HepG2 (cell line): ENCODE measurements at regions not wholly inside any gene's neighbourhood (a gene's known extent, or its start where the extent isn't known, plus 50 kb on each side); places are given as distances from the start of the nearest gene placed in this dataset.
A peak's percentile ranks its signal among the peaks of the same experiment; 100 is the strongest.

Experiments used
- ATF1 ChIP-seq: IDR thresholded peaks from 2 replicates; pipeline ENCODE4 v1.6.1; 2016; ENCODE audit warnings: mild to moderate bottlenecking, control low read depth
- ESRRA ChIP-seq: sonication (generic); formaldehyde crosslinking; IDR thresholded peaks from 2 replicates; pipeline ENCODE4 v1.5.1; 2020; ENCODE audit warnings: mild to moderate bottlenecking, low read depth, missing genetic modification reagents
- MED13 ChIP-seq: sonication (generic); formaldehyde crosslinking; IDR thresholded peaks from 2 replicates; pipeline ENCODE4 v1.5.0; 2020; ENCODE audit warnings: missing genetic modification reagents
- POLR2AphosphoS5 ChIP-seq: IDR thresholded peaks from 2 replicates; pipeline ENCODE4 v1.6.1; 2012; ENCODE audit warnings: low read depth, low read length
- SNAI1 ChIP-seq: sonication (generic); formaldehyde crosslinking; IDR thresholded peaks from 2 replicates; pipeline ENCODE4 v1.5.0; 2020; ENCODE audit warnings: mild to moderate bottlenecking, missing genetic modification reagents, borderline replicate concordance
- THYN1 ChIP-seq: sonication (generic); formaldehyde crosslinking; IDR thresholded peaks from 2 replicates; pipeline ENCODE4 v1.8.1; 2023; ENCODE audit warnings: low read depth, mild to moderate bottlenecking, moderate library complexity, missing genetic modification reagents, borderline replicate concordance
- ZNF136 ChIP-seq: sonication (generic); formaldehyde crosslinking; IDR thresholded peaks from 2 replicates; pipeline ENCODE4 v1.8.1; 2022; ENCODE audit warnings: low read depth, mild to moderate bottlenecking, moderate library complexity, missing genetic modification reagents
- ZNF274 ChIP-seq: sonication (generic); formaldehyde crosslinking; IDR thresholded peaks from 2 replicates; pipeline ENCODE4 v1.5.1; 2020; ENCODE audit warnings: mild to moderate bottlenecking, missing genetic modification reagents
- ZNF30 ChIP-seq: sonication (generic); formaldehyde crosslinking; IDR thresholded peaks from 2 replicates; pipeline ENCODE4 v1.5.0; 2020; ENCODE audit warnings: mild to moderate bottlenecking, missing genetic modification reagents
- ZNF564 ChIP-seq: sonication (generic); formaldehyde crosslinking; IDR thresholded peaks from 2 replicates; pipeline ENCODE4 v1.8.1; 2023; ENCODE audit warnings: mild to moderate bottlenecking, missing genetic modification reagents
- ZNF607 ChIP-seq: sonication (generic); formaldehyde crosslinking; IDR thresholded peaks from 2 replicates; pipeline ENCODE4 v1.5.1; 2020; ENCODE audit warnings: missing genetic modification reagents, mild to moderate bottlenecking, borderline replicate concordance
- TF ChIP-seq, protein P1 (sequence below): sonication (generic); formaldehyde crosslinking; IDR thresholded peaks from 2 replicates; pipeline ENCODE4 v1.5.0; 2020; ENCODE audit warnings: mild to moderate bottlenecking, missing genetic modification reagents, borderline replicate concordance
- TF ChIP-seq, protein P2 (sequence below): sonication (generic); formaldehyde crosslinking; IDR thresholded peaks from 2 replicates; pipeline ENCODE4 v1.4.0; 2020; ENCODE audit warnings: low read depth, mild to moderate bottlenecking, missing genetic modification reagents
- TF ChIP-seq, protein P3 (sequence below): sonication (generic); formaldehyde crosslinking; IDR thresholded peaks from 2 replicates; pipeline ENCODE4 v1.4.0; 2020; ENCODE audit warnings: missing genetic modification reagents
- TF ChIP-seq, protein P4 (sequence below): IDR thresholded peaks from 2 replicates; pipeline ENCODE4 v1.6.1; 2016
- TF ChIP-seq, protein P5 (sequence below): sonication (generic); formaldehyde crosslinking; IDR thresholded peaks from 2 replicates; pipeline ENCODE4 v1.5.0; 2020; ENCODE audit warnings: mild to moderate bottlenecking, low read depth, missing genetic modification reagents, borderline replicate concordance
- TF ChIP-seq, protein P6 (sequence below): sonication (generic); formaldehyde crosslinking; conservative IDR thresholded peaks from 2 replicates; pipeline ENCODE4 v1.4.0; 2020; ENCODE audit warnings: missing genetic modification reagents
- TF ChIP-seq, protein P7 (sequence below): sonication (generic); formaldehyde crosslinking; IDR thresholded peaks from 2 replicates; pipeline ENCODE4 v1.4.0; 2020; ENCODE audit warnings: missing genetic modification reagents, low read depth, mild to moderate bottlenecking, borderline replicate concordance

DNA sequence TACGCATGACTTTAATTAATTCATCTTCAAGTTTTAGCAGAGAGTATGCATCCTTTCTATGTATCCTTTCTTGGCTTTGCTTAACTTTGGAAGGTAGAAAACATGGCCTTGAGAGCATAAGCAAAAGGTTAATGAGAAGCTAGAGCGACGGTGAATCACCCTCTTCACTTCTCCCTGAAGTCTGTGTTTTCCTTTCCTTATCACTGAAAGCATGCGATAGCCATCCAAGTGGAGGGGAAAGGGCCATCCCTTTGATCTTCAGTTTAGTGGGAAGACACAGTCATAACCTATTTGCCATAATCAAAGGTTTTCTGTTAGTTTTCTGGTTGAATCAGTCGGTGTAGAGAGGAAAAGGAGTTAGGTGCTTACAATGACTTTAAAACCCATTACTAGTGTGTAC, 354.0 kb upstream of the ROBO2 start (continued):
- TF ChIP-seq, protein P1, sequence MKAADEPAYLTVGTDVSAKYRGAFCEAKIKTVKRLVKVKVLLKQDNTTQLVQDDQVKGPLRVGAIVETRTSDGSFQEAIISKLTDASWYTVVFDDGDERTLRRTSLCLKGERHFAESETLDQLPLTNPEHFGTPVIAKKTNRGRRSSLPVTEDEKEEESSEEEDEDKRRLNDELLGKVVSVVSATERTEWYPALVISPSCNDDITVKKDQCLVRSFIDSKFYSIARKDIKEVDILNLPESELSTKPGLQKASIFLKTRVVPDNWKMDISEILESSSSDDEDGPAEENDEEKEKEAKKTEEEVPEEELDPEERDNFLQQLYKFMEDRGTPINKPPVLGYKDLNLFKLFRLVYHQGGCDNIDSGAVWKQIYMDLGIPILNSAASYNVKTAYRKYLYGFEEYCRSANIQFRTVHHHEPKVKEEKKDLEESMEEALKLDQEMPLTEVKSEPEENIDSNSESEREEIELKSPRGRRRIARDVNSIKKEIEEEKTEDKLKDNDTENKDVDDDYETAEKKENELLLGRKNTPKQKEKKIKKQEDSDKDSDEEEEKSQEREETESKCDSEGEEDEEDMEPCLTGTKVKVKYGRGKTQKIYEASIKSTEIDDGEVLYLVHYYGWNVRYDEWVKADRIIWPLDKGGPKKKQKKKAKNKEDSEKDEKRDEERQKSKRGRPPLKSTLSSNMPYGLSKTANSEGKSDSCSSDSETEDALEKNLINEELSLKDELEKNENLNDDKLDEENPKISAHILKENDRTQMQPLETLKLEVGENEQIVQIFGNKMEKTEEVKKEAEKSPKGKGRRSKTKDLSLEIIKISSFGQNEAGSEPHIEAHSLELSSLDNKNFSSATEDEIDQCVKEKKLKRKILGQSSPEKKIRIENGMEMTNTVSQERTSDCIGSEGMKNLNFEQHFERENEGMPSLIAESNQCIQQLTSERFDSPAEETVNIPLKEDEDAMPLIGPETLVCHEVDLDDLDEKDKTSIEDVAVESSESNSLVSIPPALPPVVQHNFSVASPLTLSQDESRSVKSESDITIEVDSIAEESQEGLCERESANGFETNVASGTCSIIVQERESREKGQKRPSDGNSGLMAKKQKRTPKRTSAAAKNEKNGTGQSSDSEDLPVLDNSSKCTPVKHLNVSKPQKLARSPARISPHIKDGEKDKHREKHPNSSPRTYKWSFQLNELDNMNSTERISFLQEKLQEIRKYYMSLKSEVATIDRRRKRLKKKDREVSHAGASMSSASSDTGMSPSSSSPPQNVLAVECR, result no peak
- TF ChIP-seq MED13 (CRISPR knock-in tag) (no peak), ZNF564 (CRISPR knock-in tag) (no peak), ZNF30 (CRISPR knock-in tag) (no peak), POLR2AphosphoS5 (no peak), ZNF136 (CRISPR knock-in tag) (no peak), ZNF274 (CRISPR knock-in tag) (no peak), ESRRA (CRISPR knock-in tag) (no peak), ATF1 (CRISPR knock-in tag) (no peak), SNAI1 (no peak), ZNF607 (CRISPR knock-in tag) (no peak), THYN1 (CRISPR knock-in tag) (no peak)
- TF ChIP-seq, protein P2, sequence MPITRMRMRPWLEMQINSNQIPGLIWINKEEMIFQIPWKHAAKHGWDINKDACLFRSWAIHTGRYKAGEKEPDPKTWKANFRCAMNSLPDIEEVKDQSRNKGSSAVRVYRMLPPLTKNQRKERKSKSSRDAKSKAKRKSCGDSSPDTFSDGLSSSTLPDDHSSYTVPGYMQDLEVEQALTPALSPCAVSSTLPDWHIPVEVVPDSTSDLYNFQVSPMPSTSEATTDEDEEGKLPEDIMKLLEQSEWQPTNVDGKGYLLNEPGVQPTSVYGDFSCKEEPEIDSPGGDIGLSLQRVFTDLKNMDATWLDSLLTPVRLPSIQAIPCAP (CRISPR knock-in tag), result no peak
- TF ChIP-seq, protein P3, sequence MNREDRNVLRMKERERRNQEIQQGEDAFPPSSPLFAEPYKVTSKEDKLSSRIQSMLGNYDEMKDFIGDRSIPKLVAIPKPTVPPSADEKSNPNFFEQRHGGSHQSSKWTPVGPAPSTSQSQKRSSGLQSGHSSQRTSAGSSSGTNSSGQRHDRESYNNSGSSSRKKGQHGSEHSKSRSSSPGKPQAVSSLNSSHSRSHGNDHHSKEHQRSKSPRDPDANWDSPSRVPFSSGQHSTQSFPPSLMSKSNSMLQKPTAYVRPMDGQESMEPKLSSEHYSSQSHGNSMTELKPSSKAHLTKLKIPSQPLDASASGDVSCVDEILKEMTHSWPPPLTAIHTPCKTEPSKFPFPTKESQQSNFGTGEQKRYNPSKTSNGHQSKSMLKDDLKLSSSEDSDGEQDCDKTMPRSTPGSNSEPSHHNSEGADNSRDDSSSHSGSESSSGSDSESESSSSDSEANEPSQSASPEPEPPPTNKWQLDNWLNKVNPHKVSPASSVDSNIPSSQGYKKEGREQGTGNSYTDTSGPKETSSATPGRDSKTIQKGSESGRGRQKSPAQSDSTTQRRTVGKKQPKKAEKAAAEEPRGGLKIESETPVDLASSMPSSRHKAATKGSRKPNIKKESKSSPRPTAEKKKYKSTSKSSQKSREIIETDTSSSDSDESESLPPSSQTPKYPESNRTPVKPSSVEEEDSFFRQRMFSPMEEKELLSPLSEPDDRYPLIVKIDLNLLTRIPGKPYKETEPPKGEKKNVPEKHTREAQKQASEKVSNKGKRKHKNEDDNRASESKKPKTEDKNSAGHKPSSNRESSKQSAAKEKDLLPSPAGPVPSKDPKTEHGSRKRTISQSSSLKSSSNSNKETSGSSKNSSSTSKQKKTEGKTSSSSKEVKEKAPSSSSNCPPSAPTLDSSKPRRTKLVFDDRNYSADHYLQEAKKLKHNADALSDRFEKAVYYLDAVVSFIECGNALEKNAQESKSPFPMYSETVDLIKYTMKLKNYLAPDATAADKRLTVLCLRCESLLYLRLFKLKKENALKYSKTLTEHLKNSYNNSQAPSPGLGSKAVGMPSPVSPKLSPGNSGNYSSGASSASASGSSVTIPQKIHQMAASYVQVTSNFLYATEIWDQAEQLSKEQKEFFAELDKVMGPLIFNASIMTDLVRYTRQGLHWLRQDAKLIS (CRISPR knock-in tag), result no peak
- TF ChIP-seq, protein P4, sequence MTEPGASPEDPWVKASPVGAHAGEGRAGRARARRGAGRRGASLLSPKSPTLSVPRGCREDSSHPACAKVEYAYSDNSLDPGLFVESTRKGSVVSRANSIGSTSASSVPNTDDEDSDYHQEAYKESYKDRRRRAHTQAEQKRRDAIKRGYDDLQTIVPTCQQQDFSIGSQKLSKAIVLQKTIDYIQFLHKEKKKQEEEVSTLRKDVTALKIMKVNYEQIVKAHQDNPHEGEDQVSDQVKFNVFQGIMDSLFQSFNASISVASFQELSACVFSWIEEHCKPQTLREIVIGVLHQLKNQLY, result peak; percentile 92
- TF ChIP-seq, protein P5, sequence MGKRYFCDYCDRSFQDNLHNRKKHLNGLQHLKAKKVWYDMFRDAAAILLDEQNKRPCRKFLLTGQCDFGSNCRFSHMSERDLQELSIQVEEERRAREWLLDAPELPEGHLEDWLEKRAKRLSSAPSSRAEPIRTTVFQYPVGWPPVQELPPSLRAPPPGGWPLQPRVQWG (CRISPR knock-in tag), result no peak
- TF ChIP-seq, protein P6, sequence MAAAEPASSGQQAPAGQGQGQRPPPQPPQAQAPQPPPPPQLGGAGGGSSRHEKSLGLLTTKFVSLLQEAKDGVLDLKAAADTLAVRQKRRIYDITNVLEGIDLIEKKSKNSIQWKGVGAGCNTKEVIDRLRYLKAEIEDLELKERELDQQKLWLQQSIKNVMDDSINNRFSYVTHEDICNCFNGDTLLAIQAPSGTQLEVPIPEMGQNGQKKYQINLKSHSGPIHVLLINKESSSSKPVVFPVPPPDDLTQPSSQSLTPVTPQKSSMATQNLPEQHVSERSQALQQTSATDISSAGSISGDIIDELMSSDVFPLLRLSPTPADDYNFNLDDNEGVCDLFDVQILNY (CRISPR knock-in tag), result no peak
- TF ChIP-seq, protein P7, sequence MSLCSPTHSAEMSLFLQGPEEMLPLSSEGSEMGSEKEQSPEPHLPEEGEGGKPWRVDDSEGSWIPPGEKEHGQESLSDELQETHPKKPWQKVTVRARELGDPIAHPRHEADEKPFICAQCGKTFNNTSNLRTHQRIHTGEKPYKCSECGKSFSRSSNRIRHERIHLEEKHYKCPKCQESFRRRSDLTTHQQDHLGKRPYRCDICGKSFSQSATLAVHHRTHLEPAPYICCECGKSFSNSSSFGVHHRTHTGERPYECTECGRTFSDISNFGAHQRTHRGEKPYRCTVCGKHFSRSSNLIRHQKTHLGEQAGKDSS (CRISPR knock-in tag), result no peak
